Motor neuron (in vitro differentiated cells): ENCODE measurements at regions not wholly inside any gene's neighbourhood (a gene's known extent, or its start where the extent isn't known, plus 50 kb on each side); places are given as distances from the start of the nearest gene placed in this dataset.

Source experiments
- ATAC-seq, 8 experiments: fragments of 200-7000 bp; cut with Tn5 transposase; replicated peaks in 6 of 8; 2 replicates each; pipeline ENCODE4 v1.8.0; 2021; ENCODE audit warnings: mild to moderate bottlenecking in 8 of 8, moderate library complexity in 8 of 8
- H3K27ac ChIP-seq, 2 donors: fragments of 250-450 bp; sonication (Bioruptor Pico); 2 replicates each; pipeline ENCODE4 v1.9.0; 2021; ENCODE audit warnings: antibody characterized with exemption in 2 of 2, mild to moderate bottlenecking in 2 of 2, moderate library complexity in 1 of 2
- H3K4me1 ChIP-seq, 2 donors: fragments of 250-450 bp; sonication (Bioruptor Pico); replicated peaks in 1 of 2; 2 replicates each; pipeline ENCODE4 v1.6.1; 2021; ENCODE audit warnings: antibody characterized with exemption in 2 of 2, mild to moderate bottlenecking in 2 of 2, moderate library complexity in 1 of 2
- H3K4me3 ChIP-seq, 5 donors: fragments of 250-450 bp; sonication (Bioruptor Pico); 2 replicates each; pipeline ENCODE4 v1.9.0; 2021; ENCODE audit warnings: antibody characterized with exemption in 5 of 5, mild to moderate bottlenecking in 5 of 5, moderate library complexity in 4 of 5
- WGBS, 10 experiments: fragments of 450-650 bp; shearing (Covaris generic); methylation state at CpG; one replicate each; pipeline ENCODE4 v1.0.0; 2022; 5-methylcytosine and 5-hydroxymethylcytosine counted together
- in situ Hi-C, 9 experiments: fragments of 400-800 bp; cut with MboI; loops; one replicate each; pipeline ENCODE4 v1.15.0; 2021; ENCODE audit warnings: low sequenced_read_pairs in 9 of 9, low pct_unique_long_range_greater_than_20kb in 2 of 9; ENCODE audit not compliant: unreplicated experiment in 9 of 9

- no peak for ATAC-seq
- in situ Hi-C loops, result loop anchor here in 1 of 9 experiments (25.0 kb wide), 1 partner anchor 106 kb away; no protein-coding TSS in a partner anchor
These were observed 131.8 kb downstream of the LURAP1L start for GRCh38 chr9:12906646-12907045.

DNA sequence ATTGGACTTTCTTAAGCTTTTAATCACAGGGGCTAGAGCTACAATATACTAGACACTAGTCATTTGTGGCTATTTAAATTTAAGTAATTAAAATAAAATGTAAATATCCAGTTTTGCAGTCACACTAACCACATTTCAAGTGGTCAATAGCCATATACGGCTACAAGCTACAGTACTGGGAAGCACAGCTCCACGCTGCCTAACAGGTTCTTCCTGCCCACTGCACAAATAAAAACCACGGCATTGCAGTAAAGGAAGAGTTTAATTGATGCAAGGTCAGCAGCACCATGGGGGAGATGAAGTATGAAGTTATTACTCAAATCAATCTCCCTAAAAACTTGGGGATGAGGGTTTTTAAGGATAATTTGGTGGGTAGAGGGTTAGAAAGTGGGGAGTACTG lies 134.1 kb downstream of the LURAP1L start:
- Histone ChIP-seq H3K4me1 (peaks cover 0 to 2% of the 10 kb centered on the region in 2 donors), H3K27ac (no peak overlapping the region), H3K4me3 (no peak overlapping the region)
- in situ Hi-C loops, result loop anchor here in 1 of 9 experiments (25.0 kb wide), 1 partner anchor 103 kb away; no protein-coding TSS in a partner anchor
- WGBS, 10 experiments, result 27 to 96% (median 90%) methylated on average over 3 of the region's 3 CpGs; no CpG with 5 or more reads in 3 of the 10 experiments
- peak in 1 of 8 experiments; percentile 73 for ATAC-seq

More at GRCh38 chr9:12906646-12907045, 131.8 kb downstream of the LURAP1L start:
- peaks cover 0 to 2% of the 10 kb centered on the region in 2 donors for H3K4me1 ChIP-seq
- no peak overlapping the region for H3K27ac ChIP-seq
- H3K4me3 ChIP-seq, result no peak overlapping the region
- WGBS, 10 experiments, result 4 to 87% (median 75%) methylated on average over 2 to 3 of the region's 3 CpGs; no CpG with 5 or more reads in 2 of the 10 experiments

- Histone ChIP-seq H3K27ac (no peak overlapping the region), H3K4me3 (no peak overlapping the region), H3K4me1 (no peaks in the 10 kb centered on the region)
- no peak for ATAC-seq
- in situ Hi-C loops, result loop anchor here in 1 of 9 experiments (25.0 kb wide), 1 partner anchor 97 kb away; no protein-coding TSS in a partner anchor
- WGBS, 10 experiments, result 49 to 100% (median 86%) methylated on average over 1 to 3 of the region's 3 CpGs; no CpG with 5 or more reads in 1 of the 10 experiments
These were observed 140.6 kb downstream of the LURAP1L start for GRCh38 chr9:12915366-12915954.

DNA sequence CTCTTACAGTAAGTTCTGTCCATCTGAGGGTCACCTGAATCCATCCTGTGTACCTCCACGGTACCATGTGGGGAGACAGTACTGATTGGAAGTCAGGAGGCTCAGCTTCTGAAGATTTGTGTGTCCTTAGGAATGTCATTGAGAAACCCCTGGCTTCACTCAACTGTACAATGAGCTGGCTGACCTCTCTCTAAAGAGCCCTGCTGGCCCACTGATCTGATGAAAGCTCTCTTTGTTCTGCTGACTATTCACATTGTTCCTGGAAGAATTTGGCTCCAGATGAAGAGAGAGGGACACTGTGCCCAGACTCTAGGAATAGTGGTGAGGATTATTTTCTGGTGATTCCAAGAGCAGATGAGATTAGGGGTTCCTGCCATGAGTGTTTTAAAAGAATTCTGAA lies 141.2 kb downstream of the LURAP1L start:
- ATAC-seq, result peak in 6 of 8 experiments; percentile 44 to 79 (median 70)
- in situ Hi-C loops, result loop anchor here in 1 of 9 experiments (25.0 kb wide), 1 partner anchor 96 kb away; no protein-coding TSS in a partner anchor
- Histone ChIP-seq H3K4me1 (no peaks in the 10 kb centered on the region), H3K27ac (no peak overlapping the region), H3K4me3 (no peak overlapping the region)
- WGBS, 10 experiments, result 0 to 11% (median 0%) methylated on average over 1 of the region's 1 CpG; no CpG with 5 or more reads in 7 of the 10 experiments

DNA sequence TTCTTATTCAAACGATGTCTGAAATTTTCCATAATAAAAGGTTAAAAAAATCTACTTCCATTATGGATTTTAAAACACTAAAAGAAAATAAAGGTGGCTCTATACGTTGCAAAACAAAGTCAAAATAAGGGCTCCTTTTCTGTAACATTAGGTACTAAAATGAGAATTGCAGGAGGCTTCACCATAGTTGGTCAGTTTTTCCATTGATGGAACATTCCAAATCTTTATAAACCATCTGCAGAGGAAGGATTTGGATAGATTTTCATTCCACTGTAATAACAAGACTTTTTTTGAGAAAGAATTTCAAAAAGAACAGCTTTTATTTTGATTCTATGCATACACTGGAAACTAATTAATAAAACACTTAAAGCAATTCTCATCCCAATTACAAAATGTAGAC lies 145.6 kb downstream of the LURAP1L start:
- 5 to 100% (median 68%) methylated on average over 1 to 2 of the region's 2 CpGs; no CpG with 5 or more reads in 1 of the 10 experiments for WGBS, 10 experiments
- no peak overlapping the region for H3K4me3 ChIP-seq
- ATAC-seq, result no peak
- in situ Hi-C loops, result loop anchor here in 1 of 9 experiments (25.0 kb wide), 1 partner anchor 92 kb away; no protein-coding TSS in a partner anchor
- peaks cover 0 to 4% of the 10 kb centered on the region in 2 donors for H3K4me1 ChIP-seq
- no peak overlapping the region for H3K27ac ChIP-seq

DNA sequence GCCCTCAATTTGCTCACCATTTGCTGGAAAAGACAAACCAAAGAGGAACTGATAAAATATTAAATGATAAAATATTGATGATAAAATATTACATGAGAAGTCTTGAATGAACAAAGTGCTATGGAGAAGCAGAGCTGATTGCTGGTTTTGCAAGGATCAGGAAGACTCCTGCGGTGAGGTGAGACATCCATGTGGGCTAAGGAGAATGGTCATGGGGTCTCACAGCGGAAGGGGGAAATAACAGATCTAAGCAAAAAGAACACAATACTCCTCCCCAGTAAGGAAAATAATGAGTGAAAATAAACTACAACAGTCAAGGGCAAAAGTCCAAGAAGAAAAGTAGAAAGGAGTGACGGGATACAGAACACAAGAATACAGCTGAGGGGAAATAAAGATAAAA lies 146.8 kb downstream of the LURAP1L start:
- H3K4me1 ChIP-seq, result peaks cover 0 to 4% of the 10 kb centered on the region in 2 donors
- in situ Hi-C loops, result loop anchor here in 1 of 9 experiments (25.0 kb wide), 1 partner anchor 91 kb away; no protein-coding TSS in a partner anchor
- WGBS, 10 experiments, result 61 to 100% (median 88%) methylated on average over 1 to 3 of the region's 3 CpGs
- no peak overlapping the region for H3K4me3 ChIP-seq
- no peak for ATAC-seq
- H3K27ac ChIP-seq, result no peak overlapping the region

DNA sequence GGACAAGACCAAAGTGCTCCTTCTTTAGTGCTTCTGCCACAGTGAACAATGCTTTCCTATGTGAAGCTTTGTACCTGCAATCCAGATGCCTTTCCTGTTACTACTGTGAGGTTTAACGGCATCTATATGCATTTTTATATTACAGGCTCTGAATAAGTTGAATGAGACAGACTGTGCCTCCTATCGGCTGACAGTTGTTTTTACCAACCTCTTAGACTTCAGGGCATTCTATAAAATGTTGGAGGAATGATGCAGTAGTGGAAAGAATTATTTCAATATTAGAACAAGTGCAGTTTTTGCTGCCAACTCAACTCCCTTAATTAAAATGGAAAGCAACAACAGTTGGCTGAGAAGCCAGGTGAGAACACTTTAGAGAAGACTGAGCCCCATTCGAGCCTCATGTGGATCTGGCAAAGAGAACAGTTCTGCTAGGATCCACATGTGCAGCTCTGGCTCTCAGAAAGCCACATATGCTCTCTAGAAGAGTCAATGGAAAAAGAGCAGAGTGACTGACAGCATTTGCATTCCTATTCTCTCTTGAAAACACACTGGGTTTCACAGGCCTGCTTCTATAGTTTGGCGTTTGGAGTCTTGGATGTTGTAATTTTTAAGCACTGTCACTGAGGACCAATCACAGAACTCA lies 147.5 kb downstream of the LURAP1L start:
- Histone ChIP-seq H3K27ac (no peak overlapping the region), H3K4me1 (peaks cover 0 to 4% of the 10 kb centered on the region in 2 donors), H3K4me3 (no peak overlapping the region)
- 0 to 88% (median 69%) methylated on average over 1 to 4 of the region's 4 CpGs; no CpG with 5 or more reads in 1 of the 10 experiments for WGBS, 10 experiments
- in situ Hi-C loops, result loop anchor here in 1 of 9 experiments (25.0 kb wide), 1 partner anchor 90 kb away; no protein-coding TSS in a partner anchor
- peak in 2 of 8 experiments; percentile 17 to 25 for ATAC-seq

DNA sequence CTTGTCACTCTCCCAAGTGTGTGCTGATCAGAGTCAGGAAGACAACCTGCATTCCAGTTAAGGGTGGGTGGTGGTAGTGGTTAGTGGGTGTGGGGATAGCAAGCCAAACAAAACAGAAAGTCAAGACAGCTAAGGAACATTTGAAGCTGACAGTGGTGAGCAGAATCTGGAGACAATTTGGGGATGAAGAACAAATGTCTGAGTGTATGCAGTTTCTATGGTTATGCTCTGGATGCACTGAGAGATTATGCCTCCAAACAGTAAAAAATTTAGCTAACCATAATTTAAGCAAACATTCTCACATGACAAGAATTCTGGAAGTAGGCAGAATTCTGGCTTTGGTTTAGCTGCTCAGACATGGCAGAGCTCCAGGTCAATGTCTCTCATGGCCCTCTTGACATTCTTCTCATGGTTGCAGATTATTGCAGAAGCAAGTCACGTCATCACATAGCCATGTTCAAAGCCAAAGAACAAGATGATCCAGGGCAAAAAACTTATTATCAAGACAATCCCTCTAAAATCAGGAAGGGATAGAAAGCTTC lies 148.7 kb downstream of the LURAP1L start:
- Histone ChIP-seq H3K4me1 (peaks cover 0 to 4% of the 10 kb centered on the region in 2 donors), H3K4me3 (no peak overlapping the region), H3K27ac (no peak overlapping the region)
- peak in 3 of 8 experiments; percentile 63 to 86 (median 80) for ATAC-seq
- WGBS, 10 experiments, result 0 to 100% (median 82%) methylated on average over 1 of the region's 1 CpG; no CpG with 5 or more reads in 2 of the 10 experiments
- in situ Hi-C loops, result loop anchor here in 1 of 9 experiments (25.0 kb wide), 1 partner anchor 89 kb away; no protein-coding TSS in a partner anchor

DNA sequence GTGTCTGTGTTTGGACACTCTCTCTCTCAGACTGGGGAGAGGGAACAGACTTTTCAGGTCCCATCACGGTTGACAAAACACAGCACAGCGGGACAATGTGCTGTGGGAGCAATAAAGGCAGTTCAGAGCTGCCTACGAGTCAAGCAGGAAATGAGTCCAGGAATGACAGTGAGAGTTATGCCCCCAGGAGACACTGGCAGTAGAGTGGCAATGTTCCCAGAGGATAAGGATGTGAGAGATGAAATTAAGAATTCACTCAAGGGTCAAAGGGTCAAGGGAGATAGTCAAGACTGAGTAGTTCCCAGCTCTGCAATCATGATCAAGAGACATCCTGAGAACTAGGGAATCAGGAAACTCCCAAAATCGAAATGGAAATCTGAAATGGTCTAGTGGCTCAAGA lies 156.1 kb downstream of the LURAP1L start:
- ATAC-seq, result no peak
- Histone ChIP-seq H3K27ac (no peak overlapping the region), H3K4me3 (no peak overlapping the region), H3K4me1 (no peaks in the 10 kb centered on the region)
- in situ Hi-C loops, result loop anchor here in 1 of 9 experiments (25.0 kb wide), 1 partner anchor 156 kb away; no protein-coding TSS in a partner anchor
- WGBS, 10 experiments, result 40 to 100% (median 80%) methylated on average over 1 to 4 of the region's 4 CpGs; no CpG with 5 or more reads in 3 of the 10 experiments

GRCh38 chr9:12933957-12934356 lies 159.1 kb downstream of the LURAP1L start:
- Histone ChIP-seq H3K4me3 (no peak overlapping the region), H3K4me1 (no peaks in the 10 kb centered on the region), H3K27ac (no peak overlapping the region)
- in situ Hi-C loops, result loop anchor here in 1 of 9 experiments (25.0 kb wide), 1 partner anchor 153 kb away; no protein-coding TSS in a partner anchor
- no peak for ATAC-seq
- 20 to 80% (median 75%) methylated on average over 1 to 2 of the region's 2 CpGs; no CpG with 5 or more reads in 5 of the 10 experiments for WGBS, 10 experiments

- 65 to 98% (median 82%) methylated on average over 1 to 6 of the region's 6 CpGs; no CpG with 5 or more reads in 4 of the 10 experiments for whole genome bisulfite sequencing, 10 experiments
- no peak overlapping the region for H3K27ac ChIP-seq
- no peaks in the 10 kb centered on the region for H3K4me1 ChIP-seq
- no peak overlapping the region for H3K4me3 ChIP-seq
- ATAC-seq, result peak in 5 of 8 experiments; percentile 30 to 87 (median 80)
- in situ Hi-C loops, result loop anchor here in 1 of 9 experiments (25.0 kb wide), 1 partner anchor 153 kb away; no protein-coding TSS in a partner anchor
These were observed 159.9 kb downstream of the LURAP1L start for GRCh38 chr9:12934545-12935272.

GRCh38 chr9:12935714-12936113 lies 160.9 kb downstream of the LURAP1L start:
- no peak for ATAC-seq
- Histone ChIP-seq H3K4me3 (no peak overlapping the region), H3K27ac (no peak overlapping the region), H3K4me1 (no peaks in the 10 kb centered on the region)
- in situ Hi-C loops, result loop anchor here in 1 of 9 experiments (25.0 kb wide), 1 partner anchor 152 kb away; no protein-coding TSS in a partner anchor
- 56 to 94% (median 80%) methylated on average over 1 to 2 of the region's 2 CpGs; no CpG with 5 or more reads in 1 of the 10 experiments for WGBS, 10 experiments
